Left lobe of liver (tissue), 2 donors: ENCODE measurements at regions not wholly inside any gene's neighbourhood (a gene's known extent, or its start where the extent isn't known, plus 50 kb on each side); places are given as distances from the start of the nearest gene placed in this dataset.
"Not testable (repeated sequence)": the region's sequence is repeated elsewhere in the genome, so short reads cannot be mapped to it uniquely, and the experiment has no call there.

Source experiments
- ATAC-seq: fragments of 200-7000 bp; cut with Tn5 transposase; one replicate; pipeline ENCODE4 v1.9.1; 2020; ENCODE audit warnings: mild to moderate bottlenecking, moderate library complexity
- DNase-seq: peaks from one replicate; pipeline ENCODE4 v3.0.0-alpha.2; 2020; ENCODE audit warnings: low spot score
- donor health status: DM: no; HTN: no; CAD: no; lungs with moderate emphysema.
- donor health status: DM: no; HTN: yes; CAD: no.

DNA sequence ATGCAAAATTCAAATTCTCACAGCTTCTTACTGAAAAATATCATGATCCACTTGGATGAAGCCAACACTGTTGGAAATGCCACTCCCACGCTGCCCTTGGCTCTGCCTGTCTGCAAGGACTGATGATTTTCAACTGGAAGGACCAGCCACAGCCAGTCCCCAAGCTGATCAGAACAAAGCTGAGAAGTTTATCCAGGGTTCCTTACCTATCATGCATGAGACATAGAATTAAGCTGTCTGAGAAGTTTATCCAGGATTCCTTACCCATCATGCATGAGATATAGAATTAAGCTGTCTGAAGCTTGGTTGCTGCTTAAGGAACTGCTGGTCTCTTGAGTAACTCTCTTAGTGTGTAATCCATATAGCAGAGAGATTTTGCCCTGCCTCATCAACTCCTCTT, 159.8 kb upstream of the TMEM260 start:
- ATAC-seq (no peak), DNase-seq (no peak)

DNA sequence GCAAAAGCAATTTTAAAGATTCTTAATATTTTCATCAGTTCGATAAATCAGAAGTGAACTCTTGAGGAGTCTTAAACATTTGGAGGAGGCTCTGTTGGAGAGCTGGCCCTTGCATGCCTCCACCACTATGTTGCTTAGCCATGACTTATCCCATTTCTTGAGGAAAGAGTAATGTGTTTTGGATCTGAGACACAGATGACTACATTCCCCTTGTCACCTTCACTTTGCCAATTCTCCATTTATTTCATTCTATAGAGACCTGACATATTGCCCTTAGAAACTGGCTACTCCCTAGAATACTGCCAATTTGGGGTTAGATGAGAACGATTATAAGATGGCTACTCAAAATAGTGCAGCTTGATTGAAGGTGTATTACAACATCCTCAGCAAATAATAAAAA, 157.4 kb upstream of the TMEM260 start:
- DNase-seq (no peak), ATAC-seq (no peak)

- DNase-seq: peak; percentile 61
- ATAC-seq: peak; percentile 85
These were observed 156.8 kb upstream of the TMEM260 start for GRCh38 chr14:56422703-56423213.

DNA sequence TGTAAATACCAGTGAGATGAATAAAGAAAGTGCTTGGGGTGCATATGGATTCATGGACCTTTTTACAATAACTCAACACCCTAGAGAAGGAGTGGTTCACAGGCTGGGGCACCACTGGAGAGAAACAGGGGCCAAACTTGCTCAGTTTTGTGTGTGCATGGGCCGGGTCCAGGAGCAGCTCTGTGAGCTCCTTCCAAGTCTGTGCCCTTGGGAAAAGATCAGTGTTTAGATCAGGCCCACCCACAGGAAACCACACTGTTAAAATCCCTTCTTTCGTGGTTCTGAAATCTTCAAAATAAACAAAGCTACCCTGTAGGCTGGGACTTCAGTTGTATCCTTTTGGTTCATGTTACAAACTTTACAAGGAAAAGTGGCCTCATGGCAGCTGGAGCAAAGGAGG, 156.1 kb upstream of the TMEM260 start:
- ATAC-seq (no peak), DNase-seq (no peak)

DNA sequence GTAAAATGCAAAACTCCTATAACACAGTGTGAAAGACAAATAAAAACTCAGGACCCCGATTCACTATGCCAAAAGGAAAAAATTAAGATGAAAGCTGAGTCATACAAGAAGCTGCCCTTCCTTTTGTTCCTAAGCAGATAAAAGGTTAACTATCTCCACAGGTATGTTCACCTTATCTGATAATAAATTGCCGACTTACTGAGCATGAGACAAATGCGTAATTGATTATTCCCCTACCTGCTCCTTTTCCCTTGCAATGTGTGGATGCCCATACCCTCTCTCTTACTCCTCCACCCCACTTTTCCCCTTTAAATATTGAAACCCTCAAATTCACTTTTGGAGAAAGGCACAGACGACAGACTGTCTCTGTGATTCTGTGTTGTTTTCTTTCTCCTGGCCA, 148.6 kb upstream of the TMEM260 start:
- ATAC-seq (no peak), DNase-seq (no peak)

GRCh38 chr14:56449670-56450213, 129.9 kb upstream of the TMEM260 start:
- DNase-seq (no peak), ATAC-seq (no peak)

DNA sequence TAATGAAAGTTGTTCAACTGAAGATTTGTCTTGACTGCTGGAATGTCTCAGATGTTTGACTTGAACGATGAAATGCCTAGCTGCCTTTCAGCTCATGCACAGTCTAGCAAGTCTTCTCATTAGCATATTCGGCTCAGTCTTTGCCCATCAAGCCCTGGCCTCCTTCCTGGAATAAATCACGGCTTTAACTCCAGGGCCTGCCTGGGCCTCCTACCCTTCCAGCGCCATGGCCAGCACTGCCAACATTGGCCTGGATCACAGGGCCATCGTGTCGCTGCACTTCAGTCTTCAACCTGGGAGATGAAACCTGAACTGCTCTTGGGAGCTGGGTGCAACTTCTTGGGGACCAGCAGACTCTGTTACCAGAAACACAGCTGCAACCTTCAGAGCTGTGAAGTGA, 126.7 kb upstream of the TMEM260 start:
- ATAC-seq: no peak

DNA sequence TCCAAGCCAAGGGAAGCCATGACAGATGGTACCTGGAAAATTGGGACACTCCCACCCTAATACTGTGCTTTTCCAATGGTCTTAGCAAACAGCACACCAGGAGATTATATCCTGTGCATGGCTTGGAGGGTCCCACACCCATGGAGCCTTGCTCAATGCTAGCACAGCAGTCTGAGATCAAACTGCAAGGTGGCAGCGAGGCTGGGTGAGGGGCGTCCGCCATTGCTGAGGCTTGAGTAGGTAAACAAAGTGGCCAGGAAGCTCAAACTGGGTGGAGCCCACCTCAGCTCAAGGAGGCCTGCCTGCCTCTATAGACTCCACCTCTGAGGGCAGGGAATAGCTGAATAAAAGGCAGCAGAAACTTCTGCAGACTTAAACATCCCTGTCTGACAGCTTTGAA, 124.9 kb upstream of the TMEM260 start:
- not testable (repeated sequence) for ATAC-seq, DNase-seq

More for the DNA sequence above, 126.7 kb upstream of the TMEM260 start:
- DNase-seq: no peak

DNA sequence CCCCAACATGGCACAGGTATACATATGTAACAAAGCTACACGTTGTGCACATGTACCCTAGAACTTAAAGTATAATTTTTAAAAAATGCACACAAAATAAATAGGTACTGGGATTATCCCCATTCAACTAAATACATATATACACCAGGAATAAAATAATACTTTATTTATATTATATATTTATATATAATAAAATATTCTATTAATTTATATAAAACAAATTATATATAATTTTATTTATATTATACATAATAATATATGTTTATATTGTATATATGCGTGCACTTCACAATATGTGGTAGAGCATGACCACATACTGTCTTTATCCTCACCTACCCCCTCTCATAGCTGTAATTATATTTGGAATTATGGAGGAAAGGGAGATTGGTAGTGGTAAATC, 119.1 kb upstream of the TMEM260 start:
- DNase-seq: no peak
- no peak for ATAC-seq

- ATAC-seq (no peak), DNase-seq (no peak)
These were observed 118.0 kb upstream of the TMEM260 start for GRCh38 chr14:56461276-56462275.

- no peak for ATAC-seq
These were observed 116.2 kb upstream of the TMEM260 start for GRCh38 chr14:56463271-56463890.

GRCh38 chr14:56471056-56471455, 108.5 kb upstream of the TMEM260 start:
- no peak for DNase-seq
- no peak for ATAC-seq

More at GRCh38 chr14:56463271-56463890, 116.2 kb upstream of the TMEM260 start:
- DNase-seq: no peak

GRCh38 chr14:56474419-56475022, 105.1 kb upstream of the TMEM260 start:
- DNase-seq: no peak
- ATAC-seq: peak; percentile 78

DNA sequence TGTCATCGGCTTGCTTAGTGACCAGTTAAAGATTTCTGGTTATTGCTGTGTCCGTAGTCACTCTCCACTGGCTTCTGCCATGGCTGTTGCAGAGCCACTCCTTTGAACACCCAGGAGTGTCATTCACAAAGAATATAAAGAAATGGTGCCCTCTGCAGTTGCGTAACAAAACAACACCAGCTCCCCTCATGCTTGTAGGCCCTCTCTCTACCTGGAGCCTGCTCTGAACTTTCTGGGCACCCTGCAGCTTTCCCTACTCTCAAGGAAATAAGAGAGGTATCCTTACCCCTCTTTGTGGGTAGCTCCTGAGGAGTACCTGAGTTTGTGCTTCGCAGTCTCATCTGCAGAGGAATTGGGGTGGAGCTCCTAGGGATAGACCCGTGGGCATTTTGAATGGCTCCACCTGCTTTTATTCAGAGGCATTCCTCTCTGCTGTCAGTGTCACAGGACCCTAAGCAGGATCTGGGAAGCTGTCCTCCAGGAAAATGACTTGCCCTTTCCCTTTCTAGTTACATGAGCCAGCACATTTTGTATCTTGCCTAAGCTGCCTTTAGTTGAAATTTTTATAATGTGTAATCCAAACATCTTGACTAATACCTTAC, 97.2 kb upstream of the TMEM260 start:
- no peak for DNase-seq
- ATAC-seq: no peak

- ATAC-seq (peak; percentile 40), DNase-seq (no peak)
These were observed 92.4 kb upstream of the TMEM260 start for GRCh38 chr14:56487090-56487667.

DNA sequence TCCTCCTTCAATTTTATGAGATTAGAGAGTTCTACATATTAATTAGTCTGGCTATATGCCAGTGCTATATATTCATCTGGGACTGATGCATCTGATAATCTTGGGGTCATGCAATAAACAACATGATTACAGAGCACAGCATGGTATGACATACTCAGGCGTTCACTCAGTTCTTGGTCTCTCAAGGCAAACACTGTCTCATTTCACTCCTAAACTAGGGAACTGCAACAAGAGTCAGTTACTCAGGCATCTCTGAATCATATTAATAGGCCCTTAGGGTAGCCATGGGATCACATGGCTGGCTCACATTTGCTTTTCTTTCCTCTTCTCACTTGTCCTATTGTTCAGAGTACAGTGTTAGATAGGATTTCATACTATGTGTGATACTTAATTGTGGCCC, 91.8 kb upstream of the TMEM260 start:
- ATAC-seq: no peak
- no peak for DNase-seq

GRCh38 chr14:56488306-56488705, 91.3 kb upstream of the TMEM260 start:
- ATAC-seq (no peak), DNase-seq (no peak)

DNA sequence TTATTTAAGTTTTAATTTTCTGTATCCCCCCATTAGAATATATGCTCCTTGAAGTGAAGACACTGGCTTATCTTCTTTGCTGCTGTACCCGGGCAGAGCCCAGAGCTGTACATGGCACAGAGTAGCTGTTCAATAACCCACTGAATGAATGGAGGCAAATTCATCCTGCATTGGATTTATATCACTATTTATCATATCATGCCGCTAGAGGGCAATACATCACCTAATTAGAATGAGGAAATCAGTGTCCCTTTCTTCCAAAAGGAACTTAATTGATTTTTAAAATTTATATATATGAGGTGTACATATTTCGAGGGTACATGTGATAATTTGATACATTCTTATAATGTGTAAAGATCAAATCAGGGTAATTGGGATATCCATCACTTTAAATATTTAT, 89.2 kb upstream of the TMEM260 start:
- DNase-seq: no peak
- peak; percentile 82 for ATAC-seq

GRCh38 chr14:56491299-56492285, 88.0 kb upstream of the TMEM260 start:
- DNase-seq (no peak), ATAC-seq (peak; percentile 86)
